NCI-H2029 treated with DMSO at 0.1 percent for 48 hours (cell line): ENCODE measurements at regions not wholly inside any gene's neighbourhood (a gene's known extent, or its start where the extent isn't known, plus 50 kb on each side); places are given as distances from the start of the nearest gene placed in this dataset.

Experiments
- DNase-seq: peaks from one replicate; lab custom pipeline; 2025; lab: John Stamatoyannopoulos, UW

GRCh38 chr10:88082806-88083596 is 219.6 kb downstream of the PTEN start:
- no peak for DNase-seq

GRCh38 chr10:88083597-88083989 is 220.2 kb downstream of the PTEN start:
- no peak for DNase-seq

- no peak for DNase-seq
These were observed 222.9 kb downstream of the PTEN start for GRCh38 chr10:88086187-88086960.

- peak; percentile 74 for DNase-seq
These were observed 225.3 kb downstream of the PTEN start for GRCh38 chr10:88088441-88089340.

- peak; percentile 74 for DNase-seq
These were observed 226.1 kb downstream of the PTEN start for GRCh38 chr10:88089498-88089897.

- no peak for DNase-seq
These were observed 227.3 kb downstream of the PTEN start for GRCh38 chr10:88090568-88091214.

GRCh38 chr10:88091490-88092061 is 228.2 kb downstream of the PTEN start:
- no peak for DNase-seq

GRCh38 chr10:88092265-88092664 is 228.8 kb downstream of the PTEN start:
- no peak for DNase-seq

- no peak for DNase-seq
These were observed 229.5 kb downstream of the PTEN start for GRCh38 chr10:88092973-88093372.

- no peak for DNase-seq
These were observed 231.4 kb downstream of the PTEN start for GRCh38 chr10:88094795-88095194.

GRCh38 chr10:88095223-88095721 is 231.8 kb downstream of the PTEN start:
- no peak for DNase-seq

GRCh38 chr10:88095778-88096431 is 232.5 kb downstream of the PTEN start:
- no peak for DNase-seq

- no peak for DNase-seq
These were observed 233.7 kb downstream of the PTEN start for GRCh38 chr10:88097092-88097516.

GRCh38 chr10:88097536-88097935 is 234.1 kb downstream of the PTEN start:
- DNase-seq = no peak

- no peak for DNase-seq
These were observed 236.9 kb downstream of the PTEN start for GRCh38 chr10:88100281-88100680.

- no peak for DNase-seq
These were observed 238.2 kb downstream of the PTEN start for GRCh38 chr10:88101666-88102065.

GRCh38 chr10:88103576-88103975 is 240.2 kb downstream of the PTEN start:
- no peak for DNase-seq

GRCh38 chr10:88104223-88104622 is 240.8 kb downstream of the PTEN start:
- DNase-seq = no peak

- no peak for DNase-seq
These were observed 242.9 kb downstream of the PTEN start for GRCh38 chr10:88106366-88106765.

- DNase-seq = no peak
These were observed 244.1 kb downstream of the PTEN start for GRCh38 chr10:88107296-88108097.
